ENCODE measurements at regions not wholly inside any gene's neighbourhood (a gene's known extent, or its start where the extent isn't known, plus 50 kb on each side); places are given as distances from the start of the nearest gene placed in this dataset.

GRCh38 chr18:40983835-40984234, 971.2 kb upstream of the PIK3C3 start:
- no peak overlapping the region for H3K56ac ChIP-seq (replicated peaks; ENCODE audit: insufficient read length, low read depth, low read length)
- H2AFZ ChIP-seq (ENCODE audit: low read length), result no peak overlapping the region
- CTCF ChIA-PET (ENCODE audit: partially characterized antibody), result interaction anchor here (0.7 kb wide), 1 partner anchor 583 kb away, joined by 3 read pairs; no protein-coding TSS in a partner anchor
- TF ChIP-seq USF2 (IDR thresholded peaks at IDR 0.05; ENCODE audit: low read length) (no peak), RBBP5 (IDR thresholded peaks at IDR 0.05; ENCODE audit: borderline replicate concordance, low read depth, low read length) (no peak), CTCF (IDR thresholded peaks at IDR 0.05; ENCODE audit: control extremely low read depth in 1 of 3, insufficient read depth in 1 of 3, low read depth in 1 of 3, low read length in 3 of 3) (no peak), ATF2 (IDR thresholded peaks at IDR 0.05; ENCODE audit: low read length) (no peak), HDAC2 (IDR thresholded peaks at IDR 0.05; ENCODE audit: borderline replicate concordance in 1 of 2, low read depth in 2 of 2, low read length in 2 of 2) (no peak), BACH1 (IDR thresholded peaks at IDR 0.05; ENCODE audit: low read length) (no peak), SP4 (IDR thresholded peaks at IDR 0.05; ENCODE audit: low read length) (no peak), RFX5 (IDR thresholded peaks at IDR 0.05; ENCODE audit: borderline replicate concordance, low read depth, low read length) (no peak), BRCA1 (IDR thresholded peaks at IDR 0.05; ENCODE audit: low read depth, low read length) (no peak)

More at GRCh38 chr18:40983835-40984234, 971.2 kb upstream of the PIK3C3 start:
- Histone ChIP-seq H4K20me1 (replicated peaks in 1 of 2; ENCODE audit: control insufficient read depth in 1 of 2, insufficient read depth in 2 of 2, low read length in 2 of 2) (no peaks in the 10 kb centered on the region), H3K4me3 (ENCODE audit: extremely low read depth in 1 of 4, insufficient read depth in 2 of 4, low read depth in 3 of 4, low read length in 4 of 4) (no peak overlapping the region), H3K9me3 (ENCODE audit: insufficient read depth in 2 of 2, low read depth in 1 of 2, low read length in 1 of 2) (no peaks in the 10 kb centered on the region), H4K91ac (replicated peaks; ENCODE audit: insufficient read length, low read length) (no peak overlapping the region), H4K8ac (ENCODE audit: extremely low read depth, insufficient read depth, low read length) (no peak overlapping the region), H3K36me3 (ENCODE audit: control insufficient read depth in 2 of 4, insufficient read depth in 4 of 4, low read length in 3 of 4) (no peaks in the 10 kb centered on the region), H2BK12ac (ENCODE audit: low read depth, low read length) (no peak overlapping the region), H2AK5ac (ENCODE audit: low read depth, low read length) (no peak overlapping the region), H3K4ac (replicated peaks; ENCODE audit: insufficient read length, low read depth, low read length) (no peak overlapping the region), H3K9ac (replicated peaks in 1 of 4; ENCODE audit: extremely low read depth in 1 of 4, low read depth in 3 of 4, low read length in 3 of 4) (no peak overlapping the region), H3K4me2 (ENCODE audit: insufficient read depth in 1 of 2, low read depth in 2 of 2, low read length in 2 of 2) (no peak overlapping the region), H3K79me1 (ENCODE audit: low read depth, low read length) (no peaks in the 10 kb centered on the region), H4K5ac (ENCODE audit: insufficient read length, low read depth, low read length) (no peak overlapping the region), H2BK5ac (ENCODE audit: low read depth, low read length) (no peak overlapping the region), H3K14ac (ENCODE audit: insufficient read length) (no peak overlapping the region), H3K18ac (ENCODE audit: extremely low read depth, low read length) (no peak overlapping the region), H3K79me2 (ENCODE audit: control insufficient read depth in 1 of 2, insufficient read depth in 2 of 2, low read length in 2 of 2) (no peaks in the 10 kb centered on the region), H2BK120ac (replicated peaks; ENCODE audit: low read depth, low read length) (no peak overlapping the region), H3K23ac (ENCODE audit: insufficient read length) (no peak overlapping the region), H3K4me1 (replicated peaks in 1 of 4; ENCODE audit: control insufficient read depth in 3 of 4, insufficient read depth in 4 of 4, low read length in 3 of 4) (no peaks in the 10 kb centered on the region), H2BK15ac (ENCODE audit: low read length) (no peak overlapping the region), H3K27ac (ENCODE audit: low read depth, low read length) (no peak overlapping the region), H3K27me3 (replicated peaks in 1 of 4; ENCODE audit: control insufficient read depth in 3 of 4, extremely low read depth in 1 of 4, insufficient read depth in 3 of 4, low read length in 3 of 4) (no peaks in the 10 kb centered on the region), H3K23me2 (ENCODE audit: low read depth, low read length) (no peaks in the 10 kb centered on the region; the same call in 1 of the 2 replicates), H2BK20ac (ENCODE audit: low read length) (no peak overlapping the region)
- DNase-seq (ENCODE audit: low read depth in 1 of 2, low spot score in 2 of 2) (no peak), FAIRE-seq (no peak)
- WGBS, 2 experiments (ENCODE audit: extremely low coverage in 1 of 2, insufficient coverage in 1 of 2, insufficient read length in 1 of 2, insufficient replicate concordance in 2 of 2, low coverage in 1 of 2, low lambda C conversion rate in 2 of 2, missing lambda C conversion rate in 1 of 2), result 50 to 56% methylated on average over 1 of the region's 1 CpG
- POLR2A ChIA-PET (ENCODE audit: partially characterized antibody), result no interaction called here

All from H1 (cell line).